ENCODE measurements at regions not wholly inside any gene's neighbourhood (a gene's known extent, or its start where the extent isn't known, plus 50 kb on each side); places are given as distances from the start of the nearest gene placed in this dataset.

DNA sequence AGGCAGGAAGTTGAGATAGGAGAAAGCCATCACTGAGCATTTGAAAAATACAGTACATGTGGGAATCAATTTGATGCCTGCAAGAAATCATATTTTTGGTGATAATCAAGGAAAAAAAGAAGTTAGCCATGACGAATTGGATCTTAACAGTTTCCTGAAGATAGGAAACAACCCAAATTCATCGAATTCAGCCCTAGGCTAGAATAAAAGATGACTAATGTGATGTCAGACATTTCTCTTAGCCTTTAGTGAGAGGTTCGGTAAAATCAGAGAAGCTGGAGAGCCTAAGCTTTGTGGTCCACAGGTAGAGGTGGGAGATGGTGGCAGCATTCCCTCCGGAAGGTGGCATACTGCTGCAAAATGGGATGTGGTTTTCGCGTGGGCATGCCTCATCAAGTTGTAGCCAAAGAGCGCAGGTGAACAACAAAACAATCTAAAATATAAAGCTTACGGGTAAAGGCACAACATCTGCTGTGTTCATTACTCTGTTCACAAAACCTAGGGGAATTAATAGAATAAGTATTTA, 144.1 kb upstream of the ALCAM start:
- Histone ChIP-seq H2AK5ac (ENCODE audit: insufficient read length, low read length) (no peak overlapping the region), H3K27me3 (ENCODE audit: insufficient read depth, low read length) (no peaks in the 10 kb centered on the region), H2AFZ (ENCODE audit: low read length) (no peak overlapping the region), H3K4me1 (ENCODE audit: insufficient read depth, low read length) (no peaks in the 10 kb centered on the region), H2BK15ac (ENCODE audit: low read depth, low read length) (no peak overlapping the region), H4K8ac (replicated peaks; ENCODE audit: insufficient read length, low read depth, low read length) (no peak overlapping the region), H3K79me2 (ENCODE audit: insufficient read depth, low read length) (no peaks in the 10 kb centered on the region), H4K5ac (ENCODE audit: insufficient read length, low read depth, low read length) (no peak overlapping the region), H3K9ac (ENCODE audit: extremely low read depth, insufficient read length, low read length) (no peak overlapping the region), H2BK5ac (ENCODE audit: insufficient read length, low read length) (no peak overlapping the region), H3K9me3 (ENCODE audit: control insufficient read depth, low read depth, low read length) (no peaks in the 10 kb centered on the region), H3K23me2 (ENCODE audit: insufficient read length, low read depth, low read length, poor library complexity, severe bottlenecking) (no peaks in the 10 kb centered on the region), H3K23ac (ENCODE audit: insufficient read length, low read depth, low read length) (no peak overlapping the region), H4K20me1 (ENCODE audit: control insufficient read depth, insufficient read depth, insufficient read length) (no peaks in the 10 kb centered on the region), H3T11ph (ENCODE audit: low read length) (no peak overlapping the region), H3K56ac (ENCODE audit: insufficient read length, low read depth, low read length) (no peak overlapping the region), H4K91ac (ENCODE audit: insufficient read length, low read depth, low read length) (no peak overlapping the region), H3K4me2 (ENCODE audit: insufficient read depth, insufficient read length, low read length) (no peak overlapping the region), H3K18ac (ENCODE audit: insufficient read length, low read depth, low read length) (no peak overlapping the region), H3K14ac (ENCODE audit: insufficient read depth, low read length) (no peak overlapping the region), H3K79me1 (ENCODE audit: insufficient read depth, low read depth, low read length, poor library complexity, severe bottlenecking) (no peaks in the 10 kb centered on the region), H3K27ac (ENCODE audit: insufficient read length, low read depth, low read length) (no peak overlapping the region), H2BK120ac (ENCODE audit: low read depth, low read length, poor library complexity, severe bottlenecking) (no peak overlapping the region), H2BK12ac (ENCODE audit: insufficient read length, low read depth, low read length) (no peak overlapping the region), H3K4ac (ENCODE audit: low read depth, low read length) (no peak overlapping the region), H2BK20ac (ENCODE audit: low read depth, low read length, poor library complexity, severe bottlenecking) (no peak overlapping the region)
- no peak overlapping the region for H3K4me3 Mint-ChIP-seq
- DNase-seq, result peak; percentile 45
- no CpG with 5 or more reads among the region's 8 CpGs for WGBS (ENCODE audit: extremely low coverage, insufficient read length, low lambda C conversion rate)
- peaks cover 0 to 7% (median 0%) of the 10 kb centered on the region in 3 experiments; a peak in 1 of 7 replicates for H3K36me3 Mint-ChIP-seq (ENCODE audit: insufficient read depth in 1 of 3, low read depth in 3 of 3)
- no peaks in the 10 kb centered on the region for H3K4me1 Mint-ChIP-seq
- TF ChIP-seq, protein P1, sequence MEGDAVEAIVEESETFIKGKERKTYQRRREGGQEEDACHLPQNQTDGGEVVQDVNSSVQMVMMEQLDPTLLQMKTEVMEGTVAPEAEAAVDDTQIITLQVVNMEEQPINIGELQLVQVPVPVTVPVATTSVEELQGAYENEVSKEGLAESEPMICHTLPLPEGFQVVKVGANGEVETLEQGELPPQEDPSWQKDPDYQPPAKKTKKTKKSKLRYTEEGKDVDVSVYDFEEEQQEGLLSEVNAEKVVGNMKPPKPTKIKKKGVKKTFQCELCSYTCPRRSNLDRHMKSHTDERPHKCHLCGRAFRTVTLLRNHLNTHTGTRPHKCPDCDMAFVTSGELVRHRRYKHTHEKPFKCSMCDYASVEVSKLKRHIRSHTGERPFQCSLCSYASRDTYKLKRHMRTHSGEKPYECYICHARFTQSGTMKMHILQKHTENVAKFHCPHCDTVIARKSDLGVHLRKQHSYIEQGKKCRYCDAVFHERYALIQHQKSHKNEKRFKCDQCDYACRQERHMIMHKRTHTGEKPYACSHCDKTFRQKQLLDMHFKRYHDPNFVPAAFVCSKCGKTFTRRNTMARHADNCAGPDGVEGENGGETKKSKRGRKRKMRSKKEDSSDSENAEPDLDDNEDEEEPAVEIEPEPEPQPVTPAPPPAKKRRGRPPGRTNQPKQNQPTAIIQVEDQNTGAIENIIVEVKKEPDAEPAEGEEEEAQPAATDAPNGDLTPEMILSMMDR (conservative IDR thresholded peaks at IDR 0.05), result peak; percentile 36; the same call in 2 of the 3 replicates
- peaks cover 0 to 2% of the 10 kb centered on the region in 2 experiments; a peak in 2 of 5 replicates for H3K9me3 Mint-ChIP-seq
- no peaks in the 10 kb centered on the region for H3K27me3 Mint-ChIP-seq (ENCODE audit: low read depth)
- no peak overlapping the region; a peak in 1 of 7 replicates for H3K27ac Mint-ChIP-seq
